Effector memory CD8-positive, alpha-beta T cell (primary cell): ENCODE measurements at regions not wholly inside any gene's neighbourhood (a gene's known extent, or its start where the extent isn't known, plus 50 kb on each side); places are given as distances from the start of the nearest gene placed in this dataset.
A peak's percentile ranks its signal among the peaks of the same experiment; 100 is the strongest.
"Not testable (repeated sequence)": the region's sequence is repeated elsewhere in the genome, so short reads cannot be mapped to it uniquely, and the experiment has no call there.

Experiments
- ATAC-seq: fragments of 150-1000 bp; cut with Tn5 transposase; replicated peaks from 2 replicates; pipeline ENCODE4 v1.10.0; 2021; ENCODE audit warnings: mild to moderate bottlenecking, moderate library complexity
- DNase-seq, 3 experiments: peaks; one replicate each; pipeline ENCODE4 v3.0.0; 2021
- H3K27ac Mint-ChIP-seq, 2 donors: one replicate each; pipeline ENCODE4 v1.8.0; 2022; ENCODE audit warnings: mild to moderate bottlenecking in 2 of 2, mixed read lengths in 2 of 2, moderate library complexity in 2 of 2
- H3K27me3 Mint-ChIP-seq, 2 donors: one replicate each; pipeline ENCODE4 v1.8.0; 2022; ENCODE audit warnings: mixed read lengths in 2 of 2
- H3K36me3 Mint-ChIP-seq: one replicate; pipeline ENCODE4 v1.8.0; 2022; ENCODE audit warnings: mild to moderate bottlenecking, moderate library complexity, mixed read lengths; ENCODE audit not compliant: insufficient read depth
- H3K4me1 Mint-ChIP-seq, 2 donors: one replicate each; pipeline ENCODE4 v1.8.0; 2022; ENCODE audit warnings: low read depth in 2 of 2, mixed read lengths in 2 of 2
- H3K4me3 Mint-ChIP-seq, 2 donors: one replicate each; pipeline ENCODE4 v1.8.0; 2022; ENCODE audit warnings: mild to moderate bottlenecking in 2 of 2, mixed read lengths in 2 of 2, moderate library complexity in 2 of 2
- H3K9me3 Mint-ChIP-seq, 2 donors: one replicate each; pipeline ENCODE4 v1.8.0; 2022; ENCODE audit warnings: mixed read lengths in 2 of 2

DNA sequence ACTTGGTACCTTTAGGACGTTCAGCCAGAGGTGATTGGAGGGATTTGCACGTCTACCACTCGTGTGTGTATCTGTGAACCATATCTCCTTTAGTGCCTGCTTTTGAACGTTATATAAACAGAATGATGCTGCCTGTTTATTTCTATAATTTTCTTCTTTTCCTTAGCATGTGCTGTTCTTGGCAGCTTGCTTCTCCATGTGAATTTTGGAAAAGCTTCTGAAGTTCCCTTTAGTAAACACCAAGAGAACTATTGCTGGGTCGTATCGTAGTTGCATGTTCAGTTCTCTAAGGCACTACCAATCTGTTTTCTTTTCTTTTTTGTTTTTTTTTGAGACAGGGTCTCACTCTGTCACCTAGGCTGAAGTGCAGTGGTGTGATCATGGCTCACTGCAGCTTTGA lies 73.8 kb upstream of the FANCC start:
- H3K4me1 Mint-ChIP-seq, ATAC-seq, DNase-seq, H3K36me3 Mint-ChIP-seq, H3K4me3 Mint-ChIP-seq, H3K9me3 Mint-ChIP-seq, H3K27ac Mint-ChIP-seq: not testable (repeated sequence)
- H3K27me3 Mint-ChIP-seq, result peaks cover 9 to 18% of the 10 kb centered on the region in 2 donors

- H3K9me3 Mint-ChIP-seq, result no peaks in the 10 kb centered on the region
- no peaks in the 10 kb centered on the region for H3K4me1 Mint-ChIP-seq
- H3K27me3 Mint-ChIP-seq, result peaks cover 22 to 36% of the 10 kb centered on the region in 2 donors
- ATAC-seq (no peak), DNase-seq (no peak)
- H3K4me3 Mint-ChIP-seq, result no peak overlapping the region
- H3K36me3 Mint-ChIP-seq, result peaks cover 3% of the 10 kb centered on the region
- no peak overlapping the region for H3K27ac Mint-ChIP-seq
Observed at GRCh38 chr9:95389373-95389772, 71.9 kb upstream of the FANCC start.

DNA sequence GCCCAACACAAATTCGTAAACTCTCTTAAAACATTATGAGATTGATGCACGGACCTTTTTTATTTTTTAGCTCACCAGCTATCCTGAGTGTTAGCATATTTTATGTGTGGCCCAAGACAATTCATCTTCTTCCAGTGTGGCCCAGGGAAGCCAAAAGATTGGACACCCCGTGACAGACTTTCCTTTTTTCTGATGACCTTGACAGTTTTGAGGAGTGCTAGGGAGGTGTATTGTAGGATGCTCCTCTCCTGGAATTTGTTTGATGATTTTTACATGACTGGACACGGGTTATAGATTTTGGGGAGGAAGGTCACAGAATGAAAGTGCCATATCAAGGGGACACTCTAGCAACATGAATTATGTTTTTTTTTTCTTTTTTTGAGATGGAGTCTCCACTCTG lies 69.3 kb upstream of the FANCC start:
- peaks cover 30 to 54% of the 10 kb centered on the region in 2 donors for H3K27me3 Mint-ChIP-seq
- H3K4me1 Mint-ChIP-seq, result no peaks in the 10 kb centered on the region
- no peak overlapping the region for H3K27ac Mint-ChIP-seq
- ATAC-seq, result no peak
- H3K4me3 Mint-ChIP-seq, result no peak overlapping the region
- H3K36me3 Mint-ChIP-seq, result peaks cover 6% of the 10 kb centered on the region
- H3K9me3 Mint-ChIP-seq, result no peaks in the 10 kb centered on the region
- no peak for DNase-seq

- Mint-ChIP-seq H3K4me3 (no peak overlapping the region), H3K36me3 (peaks cover 6% of the 10 kb centered on the region), H3K27me3 (peaks cover 42 to 57% of the 10 kb centered on the region in 2 donors), H3K4me1 (no peaks in the 10 kb centered on the region), H3K9me3 (no peaks in the 10 kb centered on the region), H3K27ac (no peak overlapping the region)
- DNase-seq (no peak), ATAC-seq (no peak)
Observed at GRCh38 chr9:95385521-95385920, 68.0 kb upstream of the FANCC start.

DNA sequence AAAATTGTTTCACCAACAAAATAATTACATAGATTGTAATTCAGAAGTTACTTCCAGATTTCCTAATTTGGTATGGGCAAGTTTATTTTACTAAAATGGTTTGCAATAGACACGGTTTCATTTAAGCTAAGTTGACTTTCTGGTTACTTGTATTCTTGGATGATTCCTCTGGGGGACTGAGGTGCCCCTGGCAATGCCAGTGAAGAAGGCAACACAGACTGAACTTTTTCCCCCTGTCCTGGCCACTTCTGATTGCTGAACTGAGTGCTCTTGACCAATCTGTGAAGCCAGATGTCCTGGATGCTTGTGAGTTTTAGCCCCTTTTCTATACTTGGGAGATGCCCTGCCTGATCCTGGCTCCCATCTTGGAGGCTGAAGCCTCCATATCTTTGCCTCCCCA lies 66.3 kb upstream of the FANCC start:
- no peak for DNase-seq
- H3K4me1 Mint-ChIP-seq, result peaks cover 0 to 2% of the 10 kb centered on the region in 2 donors
- H3K27me3 Mint-ChIP-seq, result peaks cover 53 to 57% of the 10 kb centered on the region in 2 donors
- ATAC-seq, result no peak
- no peaks in the 10 kb centered on the region for H3K9me3 Mint-ChIP-seq
- H3K36me3 Mint-ChIP-seq, result peaks cover 6% of the 10 kb centered on the region
- no peak overlapping the region for H3K27ac Mint-ChIP-seq
- H3K4me3 Mint-ChIP-seq, result no peak overlapping the region

GRCh38 chr9:95383185-95383676 lies 65.7 kb upstream of the FANCC start:
- DNase-seq (no peak), ATAC-seq (no peak)
- H3K9me3 Mint-ChIP-seq, result no peaks in the 10 kb centered on the region
- H3K4me3 Mint-ChIP-seq, result no peak overlapping the region
- no peak overlapping the region for H3K27ac Mint-ChIP-seq
- peaks cover 6% of the 10 kb centered on the region for H3K36me3 Mint-ChIP-seq
- peaks cover 0 to 2% of the 10 kb centered on the region in 2 donors for H3K4me1 Mint-ChIP-seq
- peaks cover 59% of the 10 kb centered on the region in 2 donors for H3K27me3 Mint-ChIP-seq

GRCh38 chr9:95382433-95382832 lies 64.9 kb upstream of the FANCC start:
- no peaks in the 10 kb centered on the region for H3K9me3 Mint-ChIP-seq
- peaks cover 0 to 2% of the 10 kb centered on the region in 2 donors for H3K4me1 Mint-ChIP-seq
- H3K36me3 Mint-ChIP-seq, result peaks cover 6% of the 10 kb centered on the region
- peaks cover 64 to 67% of the 10 kb centered on the region in 2 donors for H3K27me3 Mint-ChIP-seq
- H3K4me3 Mint-ChIP-seq, result no peak overlapping the region
- no peak overlapping the region for H3K27ac Mint-ChIP-seq
- DNase-seq (no peak), ATAC-seq (no peak)

DNA sequence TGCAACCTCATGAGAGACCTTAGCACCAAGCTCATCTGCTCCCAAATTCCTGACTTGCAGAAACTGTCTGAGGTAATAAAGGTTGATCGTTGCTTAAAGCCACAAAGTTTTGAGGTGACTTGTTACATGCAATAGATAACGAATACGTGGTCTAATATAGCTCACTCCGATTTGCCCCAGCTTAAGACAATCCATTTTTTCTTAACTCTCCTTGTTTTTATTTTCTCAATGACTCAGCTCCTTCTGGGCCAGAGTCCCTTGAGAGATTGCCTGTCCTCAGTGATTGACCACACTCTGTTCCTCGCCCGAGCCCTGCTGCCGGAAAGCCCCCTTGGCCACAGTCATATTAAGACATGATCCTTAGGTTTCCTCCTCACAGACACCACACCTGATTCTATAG lies 63.7 kb upstream of the FANCC start:
- no peak for ATAC-seq
- H3K9me3 Mint-ChIP-seq, result no peaks in the 10 kb centered on the region
- DNase-seq, result no peak
- H3K36me3 Mint-ChIP-seq, result peaks cover 6% of the 10 kb centered on the region
- peaks cover 68 to 76% of the 10 kb centered on the region in 2 donors for H3K27me3 Mint-ChIP-seq
- H3K27ac Mint-ChIP-seq, result no peak overlapping the region
- peaks cover 0 to 2% of the 10 kb centered on the region in 2 donors for H3K4me1 Mint-ChIP-seq
- H3K4me3 Mint-ChIP-seq, result no peak overlapping the region

GRCh38 chr9:95379630-95380029 lies 62.1 kb upstream of the FANCC start:
- Mint-ChIP-seq H3K36me3 (peaks cover 3% of the 10 kb centered on the region), H3K27ac (no peak overlapping the region), H3K4me3 (no peak overlapping the region), H3K4me1 (peaks cover 0 to 2% of the 10 kb centered on the region in 2 donors), H3K27me3 (peaks cover 67 to 77% of the 10 kb centered on the region in 2 donors), H3K9me3 (no peaks in the 10 kb centered on the region)
- ATAC-seq, result no peak
- peak in 1 of 3 experiments; percentile 5 for DNase-seq

DNA sequence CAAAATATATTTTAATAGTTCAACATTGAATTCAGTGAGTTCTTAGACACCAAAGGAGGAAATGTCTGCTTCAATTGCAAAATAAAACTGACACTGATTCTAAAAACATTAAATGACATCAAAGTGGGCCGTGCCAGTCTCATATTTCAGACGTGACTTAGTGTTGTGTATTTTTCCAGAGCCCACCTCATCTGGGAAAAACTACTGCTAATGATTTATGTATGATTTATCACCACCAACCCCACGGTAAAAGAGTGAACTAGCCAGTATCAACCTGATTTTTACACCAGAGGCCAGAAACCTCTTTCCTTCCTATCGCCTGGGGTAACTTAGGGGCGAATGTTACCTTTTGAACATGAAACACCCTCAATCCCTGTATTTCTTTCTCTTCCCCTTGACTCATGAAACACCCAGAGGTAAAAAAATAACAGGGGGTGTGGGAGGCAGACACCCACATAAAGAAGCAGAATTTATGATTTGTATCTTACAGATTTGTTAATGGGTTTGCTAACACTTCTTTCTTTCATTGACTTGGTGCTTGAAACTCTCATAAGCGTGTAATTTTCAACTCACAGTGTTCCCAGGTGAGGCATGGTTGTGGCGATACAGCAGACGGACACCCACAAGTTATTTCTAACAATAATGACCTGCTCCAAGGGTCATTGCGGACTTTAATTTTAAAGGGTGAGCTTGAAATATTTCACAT lies 56.4 kb upstream of the FANCC start:
- no peak overlapping the region for H3K27ac Mint-ChIP-seq
- DNase-seq (no peak), ATAC-seq (no peak)
- peaks cover 0 to 6% of the 10 kb centered on the region in 2 donors for H3K4me1 Mint-ChIP-seq
- no peaks in the 10 kb centered on the region for H3K9me3 Mint-ChIP-seq
- H3K36me3 Mint-ChIP-seq, result no peaks in the 10 kb centered on the region
- H3K4me3 Mint-ChIP-seq, result no peak overlapping the region
- H3K27me3 Mint-ChIP-seq, result peaks cover 73 to 75% of the 10 kb centered on the region in 2 donors

- peaks cover 75 to 78% of the 10 kb centered on the region in 2 donors for H3K27me3 Mint-ChIP-seq
Observed at GRCh38 chr9:95373069-95373681, 55.7 kb upstream of the FANCC start.

DNA sequence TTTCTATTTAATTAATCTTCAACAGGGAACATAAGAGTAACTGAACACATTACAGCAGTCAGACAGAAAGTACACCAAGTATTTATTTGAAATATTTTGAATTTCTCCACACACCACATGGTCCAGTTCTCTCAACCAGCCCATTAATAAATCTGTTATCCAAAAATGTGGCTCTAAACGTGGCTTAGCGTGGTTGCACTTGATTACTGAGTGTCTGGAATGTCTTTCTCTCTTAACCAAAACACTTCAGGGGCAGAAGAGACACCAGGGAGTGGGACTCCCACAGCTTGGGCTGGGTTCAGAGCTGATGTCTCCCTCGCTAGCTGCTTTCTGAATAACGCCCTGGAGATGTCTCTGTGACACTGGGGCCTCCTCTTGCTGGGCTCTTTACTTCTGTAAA lies 52.6 kb upstream of the FANCC start:
- no peak overlapping the region for H3K4me3 Mint-ChIP-seq
- peaks cover 63 to 72% of the 10 kb centered on the region in 2 donors for H3K27me3 Mint-ChIP-seq

More at GRCh38 chr9:95373069-95373681, 55.7 kb upstream of the FANCC start:
- Mint-ChIP-seq H3K9me3 (no peaks in the 10 kb centered on the region), H3K4me1 (peaks cover 0 to 6% of the 10 kb centered on the region in 2 donors), H3K27ac (no peak overlapping the region), H3K4me3 (no peak overlapping the region), H3K36me3 (no peaks in the 10 kb centered on the region)
- DNase-seq (no peak), ATAC-seq (no peak)

DNA sequence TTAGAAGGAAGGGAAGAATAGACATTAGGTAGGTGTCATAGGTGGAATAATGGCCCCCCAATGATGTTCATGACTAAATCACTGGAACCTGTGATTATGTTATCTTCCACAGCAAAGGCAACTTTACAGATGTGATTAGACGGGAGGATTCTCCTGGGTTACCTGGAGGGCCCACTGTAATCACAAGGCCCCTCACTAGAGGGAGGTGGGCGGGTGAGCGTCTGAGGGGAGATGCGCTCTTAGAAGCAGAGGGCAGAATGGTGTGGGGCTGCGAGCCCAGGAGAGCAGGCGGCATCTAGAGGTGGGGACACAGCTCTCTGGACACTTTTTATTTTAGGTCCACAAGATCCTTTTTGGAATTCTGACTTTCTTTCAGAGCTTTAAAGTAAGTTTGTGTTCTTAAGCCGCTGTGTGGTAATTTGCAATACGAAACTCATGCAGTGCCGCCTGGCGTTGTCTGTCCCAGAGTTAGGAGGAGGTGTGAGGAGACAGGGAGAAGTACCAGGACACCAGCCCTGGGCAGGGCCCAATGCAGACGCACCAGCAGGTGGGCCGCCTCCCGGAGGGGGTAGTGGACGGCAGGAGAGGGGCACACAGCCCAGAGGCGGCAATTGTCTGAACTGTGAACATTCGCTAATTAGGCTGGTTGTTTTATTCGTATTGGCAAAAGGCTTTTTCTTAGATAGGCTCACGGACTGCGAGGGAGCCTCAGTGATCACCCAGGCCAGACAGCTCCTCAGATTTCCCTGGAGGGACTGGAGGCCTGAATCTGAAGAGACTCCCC lies 51.1 kb upstream of the FANCC start:
- Mint-ChIP-seq H3K27ac (no peak overlapping the region), H3K9me3 (no peaks in the 10 kb centered on the region), H3K27me3 (peaks cover 62 to 76% of the 10 kb centered on the region in 2 donors), H3K36me3 (no peaks in the 10 kb centered on the region), H3K4me1 (peaks cover 0 to 6% of the 10 kb centered on the region in 2 donors), H3K4me3 (no peak overlapping the region)
- DNase-seq (no peak), ATAC-seq (no peak)

More for the DNA sequence above, 52.6 kb upstream of the FANCC start:
- H3K9me3 Mint-ChIP-seq, result no peaks in the 10 kb centered on the region
- DNase-seq, result no peak
- H3K27ac Mint-ChIP-seq, result no peak overlapping the region
- H3K4me1 Mint-ChIP-seq, result peaks cover 0 to 6% of the 10 kb centered on the region in 2 donors
- no peak for ATAC-seq
- H3K36me3 Mint-ChIP-seq, result no peaks in the 10 kb centered on the region
